Adrenal gland (tissue), 9 donors: ENCODE measurements at regions not wholly inside any gene's neighbourhood (a gene's known extent, or its start where the extent isn't known, plus 50 kb on each side); places are given as distances from the start of the nearest gene placed in this dataset.
"Not testable (repeated sequence)": the region's sequence is repeated elsewhere in the genome, so short reads cannot be mapped to it uniquely, and the experiment has no call there.

Experiments
- DNase-seq, 7 donors: peaks; one replicate each; pipeline ENCODE4 v3.0.0-alpha.2; 2019 to 2020
- H3K27ac ChIP-seq, 5 donors: fragments of 200-600 bp; sonication (generic) in 4 of 5; 1 replicate in 3 of 5; 2 replicates in 2 of 5; pipeline versions ENCODE4 v1.5.1 to v1.8.0; 2016 to 2020; ENCODE audit warnings: mild to moderate bottlenecking in 1 of 5
- H3K27me3 ChIP-seq: fragments of 200-600 bp; 2 replicates; pipeline ENCODE4 v1.8.0; 2021
- H3K36me3 ChIP-seq, 2 donors: fragments of 200-600 bp; replicated peaks in 1 of 2; 1 replicate in 1 of 2; 2 replicates in 1 of 2; pipeline versions ENCODE4 v1.5.1 to v1.8.0; 2018 to 2022
- H3K4me1 ChIP-seq, 2 donors: fragments of 200-600 bp; replicated peaks in 1 of 2; 1 replicate in 1 of 2; 2 replicates in 1 of 2; pipeline versions ENCODE4 v1.5.1 to v1.8.0; 2018 to 2021
- H3K4me3 ChIP-seq, 4 donors: fragments of 200-600 bp; sonication (generic) in 3 of 4; one replicate each; pipeline ENCODE4 v1.5.1; 2016 to 2018
- H3K9me3 ChIP-seq, 3 donors: fragments of 200-600 bp; sonication (generic) in 1 of 3; replicated peaks in 1 of 3; 1 replicate in 2 of 3; 2 replicates in 1 of 3; pipeline versions ENCODE4 v1.5.1 to v1.8.0; 2016 to 2021
- CTCF ChIP-seq, 6 experiments: fragments of 450-650 bp in 4 of 6; fragments of 200-600 bp in 2 of 6; sonication (generic) in 1 of 6; IDR thresholded peaks; 1 replicate in 5 of 6; 2 replicates in 1 of 6; pipeline versions ENCODE4 v1.5.1 to v1.8.0; 2016 to 2021; ENCODE audit warnings: antibody characterized with exemption in 6 of 6, mild to moderate bottlenecking in 2 of 6, moderate library complexity in 1 of 6
- POLR2A ChIP-seq, 2 donors: fragments of 450-650 bp; IDR thresholded peaks; one replicate each; pipeline ENCODE4 v1.6.1; 2017; ENCODE audit warnings: antibody characterized with exemption in 2 of 2, mild to moderate bottlenecking in 2 of 2, moderate library complexity in 1 of 2
- WGBS, 4 donors: extraction: QIAGEN DNeasy Blood & Tissue Kit in 2 of 4; methylation state at CpG; one replicate each; pipeline versions ENCODE4 v1.1.5 to v1.1.7; 2013 to 2017; 5-methylcytosine and 5-hydroxymethylcytosine counted together
- intact Hi-C, 2 donors: fragments of 100-400 bp; cut with DNase I; formaldehyde crosslinking; loops; one replicate each; pipeline versions ENCODE4 v1.14.1 to v1.15.0; 2022 to 2023
- donor health status: healthy with polysubstance abuse.
- donor health status: Bipolar disorder and iron deficiency.
- donor health status: DM: yes; HTN: yes; CAD: no.
- donor health status: DM: no; HTN: no; CAD: no.
- donor health status: DM: no; HTN: no; CAD: no.

GRCh38 chr19:31885280-31885853 lies 460.0 kb upstream of the ZNF507 start:
- TF ChIP-seq POLR2A (IDR thresholded peaks at IDR 0.05) (no peak), CTCF (IDR thresholded peaks at IDR 0.05) (no peak)
- 60 to 73% (median 64%) methylated on average over 8 of the region's 8 CpGs for WGBS, 4 donors

GRCh38 chr19:31890230-31890629 lies 455.2 kb upstream of the ZNF507 start:
- TF ChIP-seq POLR2A (IDR thresholded peaks at IDR 0.05) (no peak), CTCF (IDR thresholded peaks at IDR 0.05) (no peak)
- intact Hi-C loops = no loop called here
- Histone ChIP-seq H3K27ac (no peak overlapping the region), H3K4me3 (no peak overlapping the region), H3K4me1 (no peaks in the 10 kb centered on the region), H3K36me3 (no peaks in the 10 kb centered on the region), H3K9me3 (no peaks in the 10 kb centered on the region), H3K27me3 (no peaks in the 10 kb centered on the region)
- no peak for DNase-seq
- WGBS, 4 donors = 88 to 96% (median 93%) methylated on average over 9 of the region's 9 CpGs

More at GRCh38 chr19:31885280-31885853, 460.0 kb upstream of the ZNF507 start:
- H3K36me3 ChIP-seq = no peaks in the 10 kb centered on the region
- H3K27me3 ChIP-seq = no peaks in the 10 kb centered on the region
- no peak overlapping the region for H3K4me3 ChIP-seq
- no peak for DNase-seq
- intact Hi-C loops = no loop called here
- no peak overlapping the region for H3K27ac ChIP-seq
- no peaks in the 10 kb centered on the region for H3K9me3 ChIP-seq
- no peaks in the 10 kb centered on the region for H3K4me1 ChIP-seq

GRCh38 chr19:31892060-31892459 lies 453.4 kb upstream of the ZNF507 start:
- no peaks in the 10 kb centered on the region for H3K36me3 ChIP-seq
- WGBS, 4 donors = 74 to 90% (median 83%) methylated on average over 2 of the region's 2 CpGs
- no peak for DNase-seq
- H3K4me1 ChIP-seq = no peaks in the 10 kb centered on the region
- H3K27ac ChIP-seq = no peak overlapping the region
- intact Hi-C loops = no loop called here
- H3K9me3 ChIP-seq = no peaks in the 10 kb centered on the region
- H3K27me3 ChIP-seq = no peaks in the 10 kb centered on the region
- no peak for TF ChIP-seq POLR2A (IDR thresholded peaks at IDR 0.05)
- no peak for TF ChIP-seq CTCF (IDR thresholded peaks at IDR 0.05)
- H3K4me3 ChIP-seq = no peak overlapping the region

GRCh38 chr19:31893491-31893890 lies 451.9 kb upstream of the ZNF507 start:
- DNase-seq, intact Hi-C loops, H3K9me3 ChIP-seq, H3K27me3 ChIP-seq, H3K4me1 ChIP-seq, H3K27ac ChIP-seq, H3K4me3 ChIP-seq, H3K36me3 ChIP-seq: not testable (repeated sequence)
- WGBS, 4 donors = 70 to 81% (median 77%) methylated on average over 4 of the region's 4 CpGs

GRCh38 chr19:31894451-31894850 lies 451.0 kb upstream of the ZNF507 start:
- Histone ChIP-seq H3K4me3 (no peak overlapping the region), H3K9me3 (no peaks in the 10 kb centered on the region), H3K36me3 (no peaks in the 10 kb centered on the region), H3K4me1 (no peaks in the 10 kb centered on the region), H3K27ac (no peak overlapping the region), H3K27me3 (no peaks in the 10 kb centered on the region)
- 67 to 80% (median 79%) methylated on average over 1 of the region's 1 CpG for WGBS, 4 donors
- TF ChIP-seq POLR2A (IDR thresholded peaks at IDR 0.05) (no peak), CTCF (IDR thresholded peaks at IDR 0.05) (no peak)
- intact Hi-C loops = no loop called here
- no peak for DNase-seq
